MM.1S (cell line): ENCODE measurements at regions not wholly inside any gene's neighbourhood (a gene's known extent, or its start where the extent isn't known, plus 50 kb on each side); places are given as distances from the start of the nearest gene placed in this dataset.

Experiments
- DNase-seq: peaks from one replicate; pipeline ENCODE4 v3.0.0-alpha.2; 2015
- H2AFZ ChIP-seq: fragments of 300-600 bp; sonication (generic); 2 replicates; pipeline ENCODE4 v1.6.0; 2016; ENCODE audit warnings: antibody characterized with exemption, low read length
- H3F3A ChIP-seq: fragments of 300-600 bp; sonication (generic); 2 replicates; pipeline ENCODE4 v1.6.1; 2016; ENCODE audit warnings: mild to moderate bottlenecking, antibody characterized with exemption, low read length, moderate library complexity, mixed read lengths; ENCODE audit not compliant: insufficient read depth
- H3K27ac ChIP-seq: fragments of 300-600 bp; sonication (generic); 2 replicates; pipeline ENCODE4 v1.5.1; 2016; ENCODE audit warnings: mild to moderate bottlenecking, low read length
- H3K27me3 ChIP-seq: fragments of 300-600 bp; sonication (generic); replicated peaks from 2 replicates; pipeline ENCODE4 v1.6.0; 2016; ENCODE audit warnings: low read length; ENCODE audit not compliant: insufficient read depth
- H3K36me3 ChIP-seq: fragments of 300-600 bp; sonication (generic); replicated peaks from 2 replicates; pipeline ENCODE4 v1.6.1; 2016; ENCODE audit warnings: mild to moderate bottlenecking, low read length, mixed read lengths; ENCODE audit not compliant: insufficient read depth
- H3K4me1 ChIP-seq: fragments of 300-600 bp; sonication (generic); 2 replicates; pipeline ENCODE4 v1.6.1; 2016; ENCODE audit warnings: low read length, mixed read lengths
- H3K4me2 ChIP-seq: fragments of 300-600 bp; sonication (generic); 2 replicates; pipeline ENCODE4 v1.6.0; 2016; ENCODE audit warnings: low read depth, low read length
- H3K4me3 ChIP-seq: fragments of 300-600 bp; sonication (generic); 2 replicates; pipeline ENCODE4 v1.5.1; 2016; ENCODE audit warnings: low read length, mixed read lengths
- H3K79me2 ChIP-seq: fragments of 300-600 bp; sonication (generic); 2 replicates; pipeline ENCODE4 v1.6.1; 2016; ENCODE audit warnings: mixed run types, low read length, mixed read lengths
- H3K9ac ChIP-seq: fragments of 300-600 bp; sonication (generic); 2 replicates; pipeline ENCODE4 v1.6.1; 2016; ENCODE audit warnings: low read length, mixed read lengths
- H3K9me2 ChIP-seq: fragments of 300-600 bp; sonication (generic); replicated peaks from 2 replicates; pipeline ENCODE4 v1.6.1; 2016; ENCODE audit warnings: mild to moderate bottlenecking, low read length, mixed read lengths; ENCODE audit not compliant: insufficient read depth
- H3K9me3 ChIP-seq: fragments of 300-600 bp; sonication (generic); replicated peaks from 2 replicates; pipeline ENCODE4 v1.6.1; 2016; ENCODE audit warnings: mild to moderate bottlenecking, low read length, mixed read lengths; ENCODE audit not compliant: insufficient read depth
- H4K20me1 ChIP-seq: fragments of 300-600 bp; sonication (generic); 2 replicates; pipeline ENCODE4 v1.6.1; 2016; ENCODE audit warnings: mild to moderate bottlenecking, low read length, moderate library complexity, mixed read lengths; ENCODE audit not compliant: insufficient read depth
- EZH2 ChIP-seq: fragments of 300-600 bp; sonication (generic); optimal IDR thresholded peaks from 2 replicates; pipeline ENCODE3; 2017; ENCODE audit warnings: low read depth, mild to moderate bottlenecking, antibody characterized with exemption, low read length, mixed read lengths
- EZH2phosphoT487 ChIP-seq: fragments of 300-600 bp; sonication (generic); IDR thresholded peaks from 2 replicates; pipeline ENCODE4 v1.6.1; 2018; ENCODE audit warnings: antibody characterized with exemption, low read length
- TF ChIP-seq, protein P1 (sequence below): fragments of 300-600 bp; sonication (generic); IDR thresholded peaks from 2 replicates; pipeline ENCODE4 v1.5.1; 2016; ENCODE audit warnings: antibody characterized with exemption, low read length, mixed read lengths

DNA sequence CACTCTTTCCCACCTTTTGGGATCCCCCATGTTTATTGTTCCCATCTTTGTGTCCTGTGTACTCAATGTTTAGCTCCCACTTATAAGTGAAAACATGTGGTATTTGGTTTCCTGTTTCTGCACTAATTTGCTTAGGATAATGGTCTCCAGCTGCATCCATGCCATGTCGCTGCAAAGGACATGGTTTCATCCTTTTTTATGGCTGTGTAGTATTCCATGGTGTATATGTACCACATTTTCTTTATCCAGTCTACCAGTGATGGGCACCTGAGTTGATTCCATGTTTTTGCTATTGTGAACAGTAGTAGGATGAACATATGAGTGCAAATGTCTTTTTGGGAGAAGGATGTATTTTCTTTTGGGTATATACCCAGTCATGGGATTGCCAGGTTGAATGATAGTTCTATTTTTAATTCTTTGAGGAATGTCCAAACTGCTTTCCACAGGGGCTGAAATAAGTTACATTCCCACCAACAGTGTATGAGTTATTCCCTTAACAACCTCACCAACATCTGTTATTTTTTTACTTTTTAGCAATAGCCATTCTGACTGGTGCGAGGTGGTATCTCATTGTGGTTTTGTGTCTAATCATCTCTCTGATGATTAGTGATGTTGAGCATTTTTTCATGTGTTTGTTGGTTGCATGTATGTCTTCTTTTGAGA lies 55.7 kb upstream of the MEDAG start:
- H3K27ac ChIP-seq, result no peak overlapping the region
- H3K9me3 ChIP-seq, result no peaks in the 10 kb centered on the region
- no peak for DNase-seq
- no peaks in the 10 kb centered on the region for H4K20me1 ChIP-seq
- no peaks in the 10 kb centered on the region for H3K27me3 ChIP-seq
- TF ChIP-seq EZH2phosphoT487, result no peak
- TF ChIP-seq, protein P1, sequence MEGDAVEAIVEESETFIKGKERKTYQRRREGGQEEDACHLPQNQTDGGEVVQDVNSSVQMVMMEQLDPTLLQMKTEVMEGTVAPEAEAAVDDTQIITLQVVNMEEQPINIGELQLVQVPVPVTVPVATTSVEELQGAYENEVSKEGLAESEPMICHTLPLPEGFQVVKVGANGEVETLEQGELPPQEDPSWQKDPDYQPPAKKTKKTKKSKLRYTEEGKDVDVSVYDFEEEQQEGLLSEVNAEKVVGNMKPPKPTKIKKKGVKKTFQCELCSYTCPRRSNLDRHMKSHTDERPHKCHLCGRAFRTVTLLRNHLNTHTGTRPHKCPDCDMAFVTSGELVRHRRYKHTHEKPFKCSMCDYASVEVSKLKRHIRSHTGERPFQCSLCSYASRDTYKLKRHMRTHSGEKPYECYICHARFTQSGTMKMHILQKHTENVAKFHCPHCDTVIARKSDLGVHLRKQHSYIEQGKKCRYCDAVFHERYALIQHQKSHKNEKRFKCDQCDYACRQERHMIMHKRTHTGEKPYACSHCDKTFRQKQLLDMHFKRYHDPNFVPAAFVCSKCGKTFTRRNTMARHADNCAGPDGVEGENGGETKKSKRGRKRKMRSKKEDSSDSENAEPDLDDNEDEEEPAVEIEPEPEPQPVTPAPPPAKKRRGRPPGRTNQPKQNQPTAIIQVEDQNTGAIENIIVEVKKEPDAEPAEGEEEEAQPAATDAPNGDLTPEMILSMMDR, result no peak
- TF ChIP-seq EZH2, result no peak
- H3K79me2 ChIP-seq, result no peaks in the 10 kb centered on the region
- no peak overlapping the region for H2AFZ ChIP-seq
- no peaks in the 10 kb centered on the region for H3K36me3 ChIP-seq
- H3K4me3 ChIP-seq, result no peak overlapping the region
- no peak overlapping the region for H3K9ac ChIP-seq
- H3K4me1 ChIP-seq, result 0 out of 2 replicates have a peak, but pooled peaks cover 5% of the 10 kb centered on the region
- H3K9me2 ChIP-seq, result no peaks in the 10 kb centered on the region
- H3K4me2 ChIP-seq, result no peak overlapping the region
- H3F3A ChIP-seq, result no peaks in the 10 kb centered on the region

DNA sequence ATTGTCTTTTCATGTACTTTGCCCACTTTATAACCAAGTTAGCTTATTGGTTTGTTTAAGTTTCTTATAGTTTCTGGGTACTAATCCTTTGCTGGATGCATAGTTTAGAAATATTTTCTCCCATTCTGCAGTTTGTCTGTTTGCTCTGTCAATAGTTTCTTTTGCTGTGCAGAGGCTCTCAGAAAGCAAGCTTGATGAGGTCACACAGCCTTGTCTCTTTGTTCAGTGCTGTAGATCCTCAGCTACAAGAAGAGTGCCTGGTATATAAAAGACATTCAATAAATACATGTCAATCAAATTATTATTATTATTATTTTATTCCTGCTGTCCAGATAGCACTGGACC lies 55.2 kb upstream of the MEDAG start:
- H3K79me2 ChIP-seq, result no peaks in the 10 kb centered on the region
- H3K4me3 ChIP-seq, result no peak overlapping the region
- H2AFZ ChIP-seq, result no peak overlapping the region
- TF ChIP-seq EZH2 (no peak), EZH2phosphoT487 (no peak)
- no peaks in the 10 kb centered on the region for H3K9me2 ChIP-seq
- no peak for DNase-seq
- H3K4me2 ChIP-seq, result no peak overlapping the region
- H3F3A ChIP-seq, result no peaks in the 10 kb centered on the region
- no peaks in the 10 kb centered on the region for H3K27me3 ChIP-seq
- 0 out of 2 replicates have a peak, but pooled peaks cover 5% of the 10 kb centered on the region for H3K4me1 ChIP-seq
- no peaks in the 10 kb centered on the region for H4K20me1 ChIP-seq
- H3K27ac ChIP-seq, result no peak overlapping the region
- H3K9ac ChIP-seq, result no peak overlapping the region
- no peaks in the 10 kb centered on the region for H3K36me3 ChIP-seq
- H3K9me3 ChIP-seq, result no peaks in the 10 kb centered on the region

DNA sequence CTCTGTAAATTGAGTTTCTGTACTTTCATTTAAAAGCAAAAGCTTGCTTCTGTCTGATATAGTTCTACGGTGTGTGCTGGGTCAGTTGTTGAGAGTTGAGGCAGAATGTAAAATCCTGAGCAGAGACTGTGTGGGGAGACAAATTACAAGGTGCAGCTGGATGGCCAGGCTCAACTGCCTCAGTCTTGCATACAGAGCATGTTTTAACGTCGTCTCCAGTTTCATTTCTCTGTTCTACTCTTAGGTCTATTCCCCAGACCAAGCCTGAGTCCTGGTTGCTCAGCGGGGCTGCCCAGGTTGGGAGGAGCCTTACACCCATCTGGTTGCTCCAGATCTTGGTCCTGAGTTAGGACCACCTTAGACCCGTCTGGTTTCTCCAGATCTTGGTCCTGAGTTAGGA lies 54.4 kb upstream of the MEDAG start:
- no peaks in the 10 kb centered on the region for H3K27me3 ChIP-seq
- no peak overlapping the region for H3K4me3 ChIP-seq
- 0 out of 2 replicates have a peak, but pooled peaks cover 5% of the 10 kb centered on the region for H3K4me1 ChIP-seq
- H3K9me3 ChIP-seq, result no peaks in the 10 kb centered on the region
- TF ChIP-seq EZH2phosphoT487 (no peak), EZH2 (no peak)
- TF ChIP-seq, protein P1, result no peak
- H3K9ac ChIP-seq, result no peak overlapping the region
- H4K20me1 ChIP-seq, result no peaks in the 10 kb centered on the region
- peak overlapping the region; percentile 32; the same call in 1 of the 2 replicates for H3K4me2 ChIP-seq
- no peaks in the 10 kb centered on the region for H3F3A ChIP-seq
- no peaks in the 10 kb centered on the region for H3K9me2 ChIP-seq
- H3K79me2 ChIP-seq, result no peaks in the 10 kb centered on the region
- DNase-seq, result peak; percentile 42
- H2AFZ ChIP-seq, result no peak overlapping the region
- no peak overlapping the region for H3K27ac ChIP-seq
- H3K36me3 ChIP-seq, result no peaks in the 10 kb centered on the region

DNA sequence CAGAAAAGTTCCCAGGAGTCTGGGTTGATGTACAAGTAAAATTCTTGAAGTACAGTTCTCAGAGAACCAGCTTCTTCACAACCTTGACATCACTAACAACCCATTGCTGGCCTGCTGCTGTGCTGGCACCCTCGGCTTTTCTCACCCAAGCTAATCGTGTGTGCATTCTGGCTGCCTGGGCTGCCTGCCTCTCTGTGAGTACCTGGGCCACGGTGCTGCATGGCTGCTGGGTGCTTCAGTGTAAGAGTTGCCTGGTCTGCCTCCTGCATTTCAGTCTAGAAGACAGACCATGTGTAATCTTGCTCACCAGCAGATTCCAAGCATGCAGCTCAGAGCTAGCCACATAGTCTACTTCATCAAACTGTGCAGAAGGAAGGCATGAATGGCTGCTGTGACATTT lies 50.5 kb upstream of the MEDAG start:
- Histone ChIP-seq H3K9me2 (no peaks in the 10 kb centered on the region), H2AFZ (no peak overlapping the region), H3K27me3 (no peaks in the 10 kb centered on the region), H3K27ac (no peak overlapping the region), H3K4me1 (0 out of 2 replicates have a peak, but pooled peaks cover 5% of the 10 kb centered on the region), H3K4me3 (no peak overlapping the region), H3K36me3 (no peaks in the 10 kb centered on the region), H3F3A (no peaks in the 10 kb centered on the region), H4K20me1 (no peaks in the 10 kb centered on the region), H3K9ac (no peak overlapping the region), H3K79me2 (no peaks in the 10 kb centered on the region), H3K9me3 (no peaks in the 10 kb centered on the region), H3K4me2 (no peak overlapping the region)
- DNase-seq, result no peak
- TF ChIP-seq, protein P1, result no peak
- TF ChIP-seq EZH2phosphoT487, result no peak
- TF ChIP-seq EZH2, result no peak
